T-helper 1 cell (primary cell): ENCODE measurements at regions not wholly inside any gene's neighbourhood (a gene's known extent, or its start where the extent isn't known, plus 50 kb on each side); places are given as distances from the start of the nearest gene placed in this dataset.
"Not testable (repeated sequence)": the region's sequence is repeated elsewhere in the genome, so short reads cannot be mapped to it uniquely, and the experiment has no call there.

Experiments
- DNase-seq, 5 donors: peaks; one replicate each; pipeline ENCODE4 v3.0.0-alpha.2; 2012 to 2020

DNA sequence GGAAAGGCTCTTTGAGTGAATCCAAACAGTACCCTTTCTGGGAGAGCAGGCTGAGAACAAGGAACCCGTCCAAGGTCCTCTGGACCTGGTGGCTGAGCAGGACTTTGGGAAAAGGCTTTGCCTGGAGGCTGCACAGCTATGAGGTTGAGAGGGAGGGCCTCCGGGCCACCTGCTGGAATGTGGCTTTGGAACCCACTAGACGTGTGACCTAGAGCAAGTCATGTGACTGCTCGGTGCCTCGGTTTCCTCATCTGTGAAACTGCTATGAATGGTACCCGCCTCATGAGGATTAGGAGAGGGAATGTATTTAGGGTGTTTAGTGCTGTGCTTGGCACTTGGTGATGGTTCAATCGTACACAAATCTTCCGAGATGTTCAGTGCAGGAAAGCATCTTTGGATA lies 50.4 kb downstream of the HAPSTR1 start:
- no peak for DNase-seq

- DNase-seq: no peak
These were observed 52.7 kb downstream of the HAPSTR1 start for GRCh38 chr16:9144106-9144505.

DNA sequence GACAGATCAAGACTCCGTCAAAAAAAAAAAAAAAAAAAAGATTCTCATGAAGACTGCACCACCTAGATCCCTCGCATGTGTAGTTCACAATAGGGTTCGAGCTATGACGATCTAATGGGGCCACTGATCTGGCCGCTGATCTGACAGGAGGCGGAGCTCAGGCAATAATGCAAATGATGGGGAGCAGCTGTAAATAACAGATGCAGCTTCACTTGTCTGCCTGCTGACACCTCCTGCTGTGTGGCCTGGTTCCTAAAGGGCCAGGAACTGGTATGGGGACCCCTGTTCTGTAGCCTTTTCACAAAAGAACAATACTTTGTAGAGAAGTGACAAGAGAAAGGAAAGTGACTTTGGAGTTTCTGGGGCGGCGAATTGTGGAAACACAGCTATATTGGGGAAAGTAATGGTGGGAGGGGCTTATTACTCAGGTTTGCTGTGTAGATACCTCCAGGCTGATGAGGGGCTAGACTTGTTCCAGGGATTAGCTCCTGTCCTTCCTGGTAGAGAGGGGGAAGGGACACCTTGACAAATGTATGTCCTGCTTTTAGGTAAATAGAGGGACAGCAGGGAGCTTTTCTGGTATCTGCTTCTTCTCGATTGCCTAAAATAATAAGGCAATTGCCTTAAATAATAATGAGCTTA lies 57.1 kb downstream of the HAPSTR1 start:
- DNase-seq: no peak

- no peak for DNase-seq
These were observed 59.6 kb downstream of the HAPSTR1 start for GRCh38 chr16:9151074-9151473.

DNA sequence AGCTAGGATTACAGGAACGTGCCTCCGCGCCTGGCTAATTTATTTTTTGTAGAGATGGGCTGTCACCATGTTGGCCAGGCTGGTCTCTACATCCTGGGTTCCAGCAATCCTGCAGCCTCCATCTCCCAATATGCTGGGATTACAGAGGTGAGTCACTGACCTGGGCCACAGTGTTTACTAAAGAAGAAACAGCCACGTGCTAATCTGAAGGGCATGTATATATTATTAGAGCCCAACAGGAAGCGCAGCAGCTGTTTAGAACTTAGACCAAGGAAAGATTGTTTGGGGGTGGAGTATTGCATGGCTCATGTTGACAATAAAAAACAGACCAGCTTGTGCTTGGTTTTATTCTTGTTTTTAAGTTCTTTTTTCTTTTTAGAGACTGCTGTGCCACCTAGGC lies 60.2 kb downstream of the HAPSTR1 start:
- DNase-seq: no peak

DNA sequence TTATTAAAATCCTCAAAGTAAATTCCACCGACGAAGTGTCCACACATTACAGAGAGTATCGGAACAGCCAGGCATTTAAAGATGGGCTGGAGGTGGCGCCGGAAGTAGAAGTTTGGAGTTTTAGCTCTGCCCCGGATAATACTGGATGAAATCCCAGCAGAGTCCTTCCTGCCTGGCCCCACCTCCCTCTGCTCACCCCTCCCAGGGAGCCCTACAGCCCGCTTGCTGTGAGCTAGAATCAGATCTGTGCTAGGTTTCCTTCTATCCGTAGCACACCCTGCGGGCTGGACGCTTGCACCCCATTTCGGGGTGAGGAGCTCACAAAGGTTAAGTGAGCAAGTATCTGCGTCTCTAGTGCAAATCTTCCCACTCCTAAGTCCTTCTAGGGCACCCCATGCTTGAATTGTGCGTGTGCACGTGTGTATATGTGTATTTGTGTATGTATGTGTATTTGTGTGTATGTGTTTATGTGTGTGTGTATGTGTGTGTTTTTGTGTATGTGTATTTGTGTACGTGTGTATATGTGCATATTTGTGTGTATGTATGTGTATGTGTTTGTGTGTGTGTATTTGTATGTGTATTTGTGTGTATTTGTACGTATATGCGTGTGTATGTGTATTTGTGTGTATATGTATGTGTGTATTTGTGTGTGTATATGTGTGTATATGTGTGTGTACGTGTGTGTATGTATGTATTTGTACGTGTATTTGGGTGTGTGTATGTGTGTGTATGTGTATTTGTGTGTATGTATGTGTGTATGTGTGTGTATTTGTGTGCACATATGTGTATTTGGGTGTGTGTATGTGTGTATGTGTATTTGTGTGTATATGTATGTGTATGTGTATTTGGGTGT lies 61.4 kb downstream of the HAPSTR1 start:
- no peak for DNase-seq

GRCh38 chr16:9153502-9153864 lies 62.0 kb downstream of the HAPSTR1 start:
- DNase-seq: no peak

DNA sequence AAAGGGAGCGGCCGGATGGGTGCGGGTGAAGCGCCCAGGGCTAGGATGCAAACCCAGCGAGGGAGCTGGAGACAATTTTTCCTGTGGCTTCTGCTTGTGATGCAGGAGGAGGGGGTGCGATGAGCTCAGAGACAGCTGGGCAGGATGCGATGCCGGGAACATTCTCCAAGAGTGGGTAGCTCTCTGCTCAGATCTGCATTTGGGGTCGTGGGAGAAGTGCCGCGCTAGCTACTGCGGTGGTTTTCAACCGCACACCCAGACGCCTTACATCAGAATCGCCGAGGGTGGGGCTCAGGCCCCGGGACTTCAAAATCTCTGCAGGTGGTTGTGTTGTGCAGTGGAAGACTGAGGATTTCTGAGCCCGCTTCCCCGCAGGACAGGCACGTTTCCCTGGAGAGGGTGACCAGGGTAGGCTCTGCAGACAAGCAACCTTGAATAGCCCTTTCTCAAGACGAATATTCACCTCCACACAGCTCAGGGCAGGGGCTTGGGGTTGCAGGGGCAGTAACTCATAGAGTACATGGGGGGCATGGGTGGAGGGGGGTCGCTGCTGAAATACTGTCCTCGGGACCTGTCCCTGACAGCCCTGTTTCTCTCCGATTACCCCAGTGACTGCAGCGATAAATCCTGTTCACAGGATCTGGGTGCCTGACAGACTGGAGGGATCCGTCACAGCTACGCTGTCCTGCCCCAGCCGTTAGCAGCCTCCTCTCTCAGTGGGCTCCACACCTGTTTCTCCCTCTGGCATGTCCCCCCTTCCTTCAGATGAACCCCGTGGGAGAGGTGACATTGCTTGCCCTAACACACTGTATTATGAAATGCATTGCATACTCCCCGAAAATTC lies 63.3 kb downstream of the HAPSTR1 start:
- DNase-seq: no peak

GRCh38 chr16:9155871-9156270 lies 64.4 kb downstream of the HAPSTR1 start:
- DNase-seq: no peak

DNA sequence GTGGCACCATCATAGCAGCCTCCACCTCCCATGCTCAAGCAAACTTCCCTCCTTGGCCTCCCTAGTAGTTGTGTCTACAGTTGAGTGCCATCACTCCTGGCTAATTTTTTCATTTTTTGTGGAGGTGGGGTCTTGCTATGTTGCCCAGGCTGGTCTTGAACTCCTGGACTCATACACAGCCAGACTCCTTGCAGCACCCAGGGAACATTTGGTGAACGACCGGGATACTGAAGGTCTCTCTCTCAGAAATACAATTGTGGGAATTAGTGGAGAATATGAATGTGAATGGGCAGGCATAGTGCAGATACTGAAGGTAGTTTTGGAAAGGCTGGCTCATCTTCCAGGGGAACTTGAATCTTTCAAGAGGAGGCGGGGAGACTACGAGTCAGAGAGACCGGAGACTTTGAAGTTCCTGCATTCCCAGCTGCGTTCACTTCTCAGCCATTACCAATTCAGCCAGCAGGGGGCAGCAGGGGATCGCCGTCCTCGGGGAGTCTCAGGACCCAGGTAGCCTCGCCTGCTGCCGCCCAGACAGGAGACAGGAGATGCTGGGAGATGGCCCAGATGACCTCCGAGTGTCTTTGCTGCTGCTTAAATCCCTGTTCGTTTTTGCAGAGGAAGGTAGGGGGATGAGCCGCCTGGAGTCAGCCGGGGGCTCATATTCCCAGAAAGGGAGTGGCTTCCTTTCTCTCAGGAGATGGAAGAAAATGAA lies 68.6 kb downstream of the HAPSTR1 start:
- peak in 2 of 5 donors; percentile 20 to 29 for DNase-seq

DNA sequence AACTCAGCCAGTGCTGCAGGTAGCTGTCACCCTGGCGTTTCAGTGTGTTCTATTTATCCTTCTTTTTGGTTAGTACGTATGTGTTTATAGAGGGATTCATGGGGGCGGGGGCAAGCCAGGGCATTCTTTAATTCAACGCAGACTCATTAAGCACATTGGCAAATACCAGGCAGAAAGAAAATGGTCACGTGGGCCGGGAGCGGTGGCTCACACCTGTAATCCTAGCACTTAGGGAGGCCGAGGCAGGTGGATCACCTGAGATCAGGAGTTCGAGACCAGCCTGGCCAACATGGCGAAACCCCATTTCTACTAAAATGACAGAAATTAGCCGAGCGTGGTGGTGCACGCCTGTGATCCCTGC lies 69.1 kb downstream of the HAPSTR1 start:
- no peak for DNase-seq

- DNase-seq: no peak
These were observed 74.2 kb downstream of the HAPSTR1 start for GRCh38 chr16:9165681-9166080.

DNA sequence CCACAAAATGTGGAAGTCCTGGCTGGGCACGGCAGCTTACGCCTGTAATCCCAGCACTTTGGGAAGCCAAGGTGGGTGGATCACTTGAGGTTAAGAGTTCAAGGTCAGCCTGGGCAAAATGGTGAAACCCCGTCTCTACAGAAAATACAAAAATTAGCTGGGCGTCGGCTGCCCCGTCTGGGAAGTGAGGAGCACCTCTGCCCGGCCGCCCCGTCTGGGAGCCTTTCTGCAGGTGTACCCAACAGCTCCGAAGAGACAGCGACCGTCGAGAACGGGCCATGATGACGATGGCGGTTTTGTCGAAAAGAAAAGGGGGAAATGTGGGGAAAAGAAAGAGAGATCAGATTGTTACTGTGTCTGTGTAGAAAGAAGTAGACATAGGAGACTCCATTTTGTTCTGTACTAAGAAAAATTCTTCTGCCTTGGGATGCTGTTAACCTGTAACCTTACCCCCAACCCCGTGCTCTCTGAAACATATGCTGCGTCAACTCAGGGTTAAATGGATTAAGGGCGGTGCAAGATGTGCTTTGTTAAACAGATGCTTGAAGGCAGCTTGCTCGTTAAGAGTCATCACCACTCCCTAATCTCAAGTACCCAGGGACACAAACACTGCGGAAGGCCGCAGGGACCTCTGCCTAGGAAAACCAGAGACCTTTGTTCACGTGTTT lies 75.0 kb downstream of the HAPSTR1 start:
- DNase-seq: not testable (repeated sequence)

- no peak for DNase-seq
These were observed 77.7 kb downstream of the HAPSTR1 start for GRCh38 chr16:9169094-9169493.

DNA sequence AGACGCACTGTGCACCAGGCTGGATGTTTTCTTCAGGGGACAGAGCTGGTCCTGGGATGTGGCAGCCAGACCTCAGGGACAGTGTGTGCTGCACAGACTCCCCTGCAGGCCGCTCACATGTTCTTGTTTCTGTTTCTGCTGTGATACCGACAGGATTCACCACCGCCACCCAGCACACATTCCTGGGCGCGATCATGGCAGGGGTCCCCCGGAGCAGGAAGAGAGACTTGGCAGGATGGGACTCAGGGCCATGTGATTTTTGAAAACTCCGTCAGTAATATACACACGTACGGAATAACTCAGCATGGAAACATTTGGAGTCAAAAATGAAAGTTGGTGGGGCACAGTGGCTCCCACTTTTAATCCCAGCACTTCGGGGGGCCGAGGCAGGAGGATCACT lies 79.0 kb downstream of the HAPSTR1 start:
- no peak for DNase-seq

- no peak for DNase-seq
These were observed 85.3 kb downstream of the HAPSTR1 start for GRCh38 chr16:9176547-9177418.

- no peak for DNase-seq
These were observed 86.4 kb downstream of the HAPSTR1 start for GRCh38 chr16:9177861-9178260.

DNA sequence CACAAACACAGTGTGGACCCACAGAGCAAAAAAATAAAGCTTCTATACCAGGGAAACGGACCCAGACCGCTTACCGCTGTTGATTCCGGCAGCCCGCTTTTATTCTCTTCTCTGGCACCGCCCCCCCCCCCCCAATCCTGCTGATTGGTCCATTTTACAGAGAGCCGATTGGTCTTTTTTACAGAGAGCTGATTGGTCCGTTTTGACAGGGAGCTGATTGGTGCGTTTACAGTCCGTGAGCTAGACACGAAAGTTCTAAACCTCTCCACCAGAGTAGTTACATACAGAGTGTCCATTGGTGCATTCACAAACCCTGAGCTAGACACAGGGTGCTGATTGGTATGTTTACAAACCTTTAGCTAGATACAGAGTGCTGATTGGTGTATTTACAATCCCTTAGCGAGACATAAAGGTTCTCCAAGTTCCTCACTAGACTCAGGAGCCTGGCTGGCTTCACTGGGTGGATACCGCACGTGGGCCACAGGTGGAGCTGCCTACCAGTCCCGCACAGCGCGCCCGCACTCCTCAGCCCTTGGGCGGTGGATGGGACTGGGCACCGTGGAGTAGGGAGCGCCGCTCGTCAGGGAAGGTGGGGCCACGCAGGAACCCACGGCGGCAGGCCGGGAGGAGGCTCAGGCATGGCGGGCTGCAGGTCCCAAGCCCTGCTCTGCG lies 92.4 kb downstream of the HAPSTR1 start:
- no peak for DNase-seq

DNA sequence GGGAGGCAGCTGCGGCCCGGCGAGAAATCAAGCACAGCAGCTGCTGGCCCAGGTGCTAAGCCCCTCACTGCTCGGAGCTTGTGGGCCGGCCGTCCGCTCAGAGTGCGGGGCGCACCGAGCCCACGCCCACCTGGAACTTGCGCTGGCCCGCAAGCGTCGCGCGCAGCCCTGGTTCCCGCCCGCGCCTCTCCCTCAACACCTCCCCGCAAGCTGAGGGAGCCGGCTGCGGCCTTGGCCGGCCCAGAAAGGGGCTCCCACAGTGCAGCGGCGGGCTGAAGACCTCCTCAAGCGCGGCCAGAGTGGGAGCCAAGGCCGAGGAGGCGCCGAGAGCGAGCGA lies 92.9 kb downstream of the HAPSTR1 start:
- no peak for DNase-seq

GRCh38 chr16:9185381-9185780 lies 93.9 kb downstream of the HAPSTR1 start:
- no peak for DNase-seq

DNA sequence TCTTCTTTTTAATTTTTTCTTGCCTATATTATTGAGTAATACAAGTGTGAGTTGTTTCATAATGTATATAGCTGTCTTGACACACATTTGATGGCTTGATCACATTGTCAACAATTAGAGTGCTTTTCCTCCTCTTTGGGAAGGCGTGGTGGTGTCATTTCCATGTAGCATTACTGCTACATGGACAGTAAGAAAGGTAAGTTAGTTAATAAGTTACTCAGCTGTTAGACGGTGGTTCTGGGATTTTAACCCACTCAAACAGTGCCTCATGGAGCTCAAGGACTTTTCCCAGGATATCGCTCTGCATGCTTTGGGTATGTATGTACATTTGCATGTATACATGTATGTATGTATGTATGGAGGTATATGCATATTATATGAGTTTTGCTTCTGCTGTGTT lies 94.6 kb downstream of the HAPSTR1 start:
- DNase-seq: no peak
